Peyer's patch (tissue), 4 donors: ENCODE measurements at regions not wholly inside any gene's neighbourhood (a gene's known extent, or its start where the extent isn't known, plus 50 kb on each side); places are given as distances from the start of the nearest gene placed in this dataset.

ENCODE experiments used
- CTCF ChIP-seq, 6 experiments: fragments of 450-650 bp in 4 of 6; fragments of 200-600 bp in 2 of 6; sonication (generic) in 1 of 6; IDR thresholded peaks; one replicate each; pipeline ENCODE4 v1.5.1; 2017 to 2019; ENCODE audit warnings: antibody characterized with exemption in 6 of 6, mild to moderate bottlenecking in 3 of 6, moderate library complexity in 1 of 6
- POLR2A ChIP-seq, 2 donors: fragments of 450-650 bp; IDR thresholded peaks; one replicate each; pipeline ENCODE4 v1.5.1; 2017; ENCODE audit warnings: antibody characterized with exemption in 2 of 2, mild to moderate bottlenecking in 2 of 2, moderate library complexity in 2 of 2

GRCh38 chr9:2363781-2364180 lies 257.8 kb upstream of the VLDLR start:
- TF ChIP-seq CTCF (IDR thresholded peaks at IDR 0.05) (no peak), POLR2A (IDR thresholded peaks at IDR 0.05) (no peak)
